ENCODE measurements at regions not wholly inside any gene's neighbourhood (a gene's known extent, or its start where the extent isn't known, plus 50 kb on each side); places are given as distances from the start of the nearest gene placed in this dataset.

- Histone ChIP-seq H3K4me1 (peaks cover 0 to 5% (median 0%) of the 10 kb centered on the region in 4 donors), H3K27me3 (no peaks in the 10 kb centered on the region), H3K9me3 (peaks cover 0 to 6% (median 2%) of the 10 kb centered on the region in 4 donors), H3K36me3 (no peaks in the 10 kb centered on the region), H3K4me3 (no peak overlapping the region), H3K27ac (no peak overlapping the region)
- TF ChIP-seq POLR2A (IDR thresholded peaks at IDR 0.05) (no peak), POLR2AphosphoS5 (IDR thresholded peaks at IDR 0.05) (no peak), CTCF (IDR thresholded peaks at IDR 0.05) (no peak), EP300 (IDR thresholded peaks at IDR 0.05) (no peak)
- 83 to 91% methylated on average over 6 of the region's 6 CpGs for WGBS, 2 donors
- DNase-seq, result no peak
- ATAC-seq (ENCODE audit: low FRiP score in 2 of 2), result no peak
Measured at GRCh38 chr12:116389326-116389725, 111.8 kb upstream of the MED13L start.

GRCh38 chr12:116389990-116390389 is 112.5 kb upstream of the MED13L start:
- peaks cover 0 to 4% (median 0%) of the 10 kb centered on the region in 4 donors for H3K4me1 ChIP-seq
- TF ChIP-seq POLR2A (IDR thresholded peaks at IDR 0.05) (no peak), CTCF (IDR thresholded peaks at IDR 0.05) (no peak), POLR2AphosphoS5 (IDR thresholded peaks at IDR 0.05) (no peak), EP300 (IDR thresholded peaks at IDR 0.05) (no peak)
- no peak overlapping the region for H3K27ac ChIP-seq
- H3K36me3 ChIP-seq, result no peaks in the 10 kb centered on the region
- 51 to 54% methylated on average over 5 of the region's 5 CpGs for WGBS, 2 donors
- peak in 1 of 2 donors; percentile 80 for ATAC-seq (ENCODE audit: low FRiP score in 2 of 2)
- H3K9me3 ChIP-seq, result peaks cover 0 to 6% (median 2%) of the 10 kb centered on the region in 4 donors
- DNase-seq, result no peak
- H3K27me3 ChIP-seq, result no peaks in the 10 kb centered on the region
- H3K4me3 ChIP-seq, result no peak overlapping the region

- H3K27ac ChIP-seq, result no peak overlapping the region
- H3K36me3 ChIP-seq, result no peaks in the 10 kb centered on the region
- 89 to 95% methylated on average over 6 of the region's 6 CpGs for WGBS, 2 donors
- no peak overlapping the region for H3K4me3 ChIP-seq
- peaks cover 0 to 3% (median 0%) of the 10 kb centered on the region in 4 donors for H3K4me1 ChIP-seq
- TF ChIP-seq POLR2AphosphoS5 (IDR thresholded peaks at IDR 0.05), result no peak
- TF ChIP-seq POLR2A (IDR thresholded peaks at IDR 0.05), result no peak
- no peak for TF ChIP-seq EP300 (IDR thresholded peaks at IDR 0.05)
- no peak for TF ChIP-seq CTCF (IDR thresholded peaks at IDR 0.05)
- no peak for ATAC-seq (ENCODE audit: low FRiP score in 2 of 2)
- peaks cover 0 to 6% (median 2%) of the 10 kb centered on the region in 4 donors for H3K9me3 ChIP-seq
- H3K27me3 ChIP-seq, result no peaks in the 10 kb centered on the region
- no peak for DNase-seq
Measured at GRCh38 chr12:116390401-116391335, 113.2 kb upstream of the MED13L start.

GRCh38 chr12:116391501-116391900 is 114.0 kb upstream of the MED13L start:
- Histone ChIP-seq H3K27ac (no peak overlapping the region), H3K27me3 (no peaks in the 10 kb centered on the region), H3K36me3 (no peaks in the 10 kb centered on the region), H3K9me3 (peaks cover 0 to 6% (median 2%) of the 10 kb centered on the region in 4 donors), H3K4me3 (no peak overlapping the region), H3K4me1 (peaks cover 0 to 3% (median 0%) of the 10 kb centered on the region in 4 donors)
- TF ChIP-seq POLR2A (IDR thresholded peaks at IDR 0.05) (no peak), CTCF (IDR thresholded peaks at IDR 0.05) (no peak), POLR2AphosphoS5 (IDR thresholded peaks at IDR 0.05) (no peak), EP300 (IDR thresholded peaks at IDR 0.05) (no peak)
- 78 to 94% methylated on average over 3 of the region's 3 CpGs for WGBS, 2 donors
- DNase-seq (no peak), ATAC-seq (ENCODE audit: low FRiP score in 2 of 2) (no peak)

Measured in upper lobe of left lung (tissue), 6 donors.